OCI-LY7 (cell line): ENCODE measurements at regions not wholly inside any gene's neighbourhood (a gene's known extent, or its start where the extent isn't known, plus 50 kb on each side); places are given as distances from the start of the nearest gene placed in this dataset.

Experiments used
- CTCF ChIP-seq: fragments of 200-600 bp; sonication (generic); conservative IDR thresholded peaks from 2 replicates; pipeline ENCODE4 v1.5.1; 2014; ENCODE audit warnings: mild to moderate bottlenecking, antibody characterized with exemption, low read length, moderate library complexity, mixed read lengths
- EZH2phosphoT487 ChIP-seq: fragments of 200-600 bp; sonication (generic); IDR thresholded peaks from 2 replicates; pipeline ENCODE4 v1.6.1; 2018; ENCODE audit warnings: low read depth, borderline replicate concordance, mild to moderate bottlenecking, mixed run types, antibody characterized with exemption, low read length, moderate library complexity, mixed read lengths

- TF ChIP-seq CTCF (no peak), EZH2phosphoT487 (no peak)
These were observed 383.7 kb upstream of the TRPC7 start for GRCh38 chr5:136749016-136749415.
